ACHN (cell line): ENCODE measurements at regions not wholly inside any gene's neighbourhood (a gene's known extent, or its start where the extent isn't known, plus 50 kb on each side); places are given as distances from the start of the nearest gene placed in this dataset.
A peak's percentile ranks its signal among the peaks of the same experiment; 100 is the strongest.

Source experiments
- DNase-seq: peaks from one replicate; pipeline ENCODE4 v3.0.0-alpha.2; 2015
- in situ Hi-C: cut with HindIII; loops from 2 replicates; pipeline ENCODE4 v1.10.0; 2017; ENCODE audit warnings: low sequenced_read_pairs, low pct_ligation_motif_present, low pct_unique_long_range_greater_than_20kb

- in situ Hi-C loops, result no loop called here
- no peak for DNase-seq
These were observed 371.6 kb upstream of the OBI1 start for GRCh38 chr13:79030513-79030912.

DNA sequence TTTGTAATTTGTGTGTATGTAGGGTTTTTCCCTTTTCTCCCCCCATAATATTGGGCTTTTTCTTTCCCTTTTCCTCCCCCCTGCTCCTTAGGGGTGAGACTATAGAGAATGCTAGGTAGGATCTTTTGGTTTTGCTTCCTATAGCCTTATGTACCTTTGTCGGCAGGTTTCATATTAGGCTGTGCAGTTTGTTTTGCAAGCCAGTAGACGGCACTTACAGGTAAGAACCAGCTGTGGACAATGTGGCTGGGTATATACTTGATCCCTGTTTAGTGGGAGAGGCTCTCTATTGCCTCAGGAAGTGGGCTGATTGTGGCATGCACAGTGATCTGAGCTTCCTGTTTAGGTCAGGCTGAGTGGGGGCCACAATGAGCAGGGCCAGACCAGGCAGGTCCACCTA lies 359.2 kb upstream of the OBI1 start:
- DNase-seq, result no peak

DNA sequence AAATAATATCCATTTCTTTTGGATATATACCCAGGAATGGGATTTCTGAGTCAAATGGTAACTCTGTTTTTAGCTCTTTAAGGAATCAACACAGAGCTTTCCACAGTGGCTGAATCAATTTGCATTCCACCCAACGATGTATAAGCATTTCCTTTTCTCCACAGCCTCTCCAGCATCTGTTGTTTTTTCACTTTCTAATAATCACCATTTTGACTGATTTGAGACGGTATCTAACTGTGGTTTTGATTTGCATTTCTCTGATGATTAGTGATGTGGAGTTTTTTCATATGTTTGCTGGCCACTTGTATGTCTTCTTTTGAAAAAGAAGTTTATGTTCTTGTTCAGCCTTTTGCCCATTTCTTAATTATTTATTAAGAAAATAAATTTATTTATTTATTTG lies 352.2 kb upstream of the OBI1 start:
- in situ Hi-C loops, result no loop called here
- DNase-seq, result no peak

More for the DNA sequence above, 359.2 kb upstream of the OBI1 start:
- in situ Hi-C loops, result no loop called here

DNA sequence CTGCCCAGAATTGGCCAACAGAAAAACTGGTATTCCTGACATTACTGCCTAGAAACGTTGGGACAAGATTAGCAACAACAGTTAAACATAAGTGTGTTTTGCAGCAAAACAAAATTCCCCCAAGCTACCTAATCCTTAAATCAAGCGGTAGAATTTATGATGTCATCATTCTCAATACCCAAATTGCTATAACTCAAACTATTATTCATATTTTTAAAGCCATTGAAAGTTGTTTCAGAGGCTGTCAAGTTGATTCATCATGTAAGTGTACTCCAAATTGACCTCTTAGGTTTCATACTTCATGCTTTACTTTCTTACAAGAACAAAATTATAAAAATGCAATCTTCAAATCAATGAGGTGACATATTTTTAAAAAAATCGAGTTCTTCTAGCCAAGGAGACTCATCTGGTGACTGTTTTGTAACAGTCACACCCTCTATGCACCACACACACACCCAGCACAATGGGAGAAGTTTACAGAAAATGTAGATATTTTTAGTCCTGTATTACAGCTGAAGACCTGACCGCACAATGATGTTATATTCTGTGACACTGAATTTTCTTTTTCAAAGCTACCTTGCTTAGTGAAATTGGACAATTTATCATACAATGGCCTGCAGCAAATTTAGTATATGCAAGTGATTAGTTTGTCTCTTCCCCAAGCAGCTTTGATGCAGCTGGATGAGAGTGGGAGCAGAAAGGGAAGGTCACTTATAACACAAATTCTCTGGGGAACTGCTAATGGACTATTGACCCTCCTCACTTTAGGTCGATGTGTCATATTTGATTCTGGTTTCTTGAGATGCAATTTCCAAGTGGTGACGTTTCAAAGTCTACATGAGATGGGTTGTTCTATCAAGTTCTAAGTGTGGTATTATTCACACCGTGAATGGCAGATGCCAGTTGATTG lies 345.3 kb upstream of the OBI1 start:
- in situ Hi-C loops, result no loop called here
- no peak for DNase-seq

GRCh38 chr13:78999494-78999893 lies 340.5 kb upstream of the OBI1 start:
- no peak for DNase-seq
- in situ Hi-C loops, result no loop called here

GRCh38 chr13:78998630-78999315 lies 339.8 kb upstream of the OBI1 start:
- no peak for DNase-seq
- in situ Hi-C loops, result no loop called here

DNA sequence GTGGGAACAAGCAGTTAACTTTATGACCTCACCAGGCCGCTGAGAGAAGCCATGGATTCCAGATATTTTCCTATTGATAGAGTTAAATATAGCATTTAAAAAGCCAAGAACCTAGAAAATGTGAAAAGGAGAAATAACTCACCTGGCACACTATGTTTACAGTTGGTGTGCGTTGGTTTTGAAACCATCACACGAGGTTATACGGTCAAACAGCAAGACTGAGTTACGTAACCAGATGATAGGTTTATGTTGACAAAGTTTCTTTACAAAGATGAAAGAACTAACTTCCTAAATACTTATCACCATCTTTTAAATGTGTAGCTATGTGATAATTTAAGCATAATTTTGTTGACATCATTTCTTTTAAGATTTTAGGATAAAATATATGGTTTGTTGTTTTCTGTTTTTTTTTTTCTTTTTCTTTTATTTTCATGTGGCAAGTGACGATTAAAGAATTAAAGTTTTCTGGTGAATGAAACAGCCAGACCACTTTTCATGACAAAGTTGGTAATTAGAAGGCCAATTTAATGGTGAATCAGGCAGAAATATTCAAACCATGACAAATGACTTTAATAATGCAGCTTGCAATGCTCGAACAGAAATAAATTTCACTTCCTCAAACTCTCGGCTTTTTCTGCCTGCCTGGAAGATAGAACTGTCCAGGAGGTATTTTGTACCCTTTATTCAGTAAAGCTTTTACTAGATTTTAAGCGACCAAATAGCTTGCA lies 339.1 kb upstream of the OBI1 start:
- in situ Hi-C loops, result no loop called here
- DNase-seq, result no peak

GRCh38 chr13:78993792-78994191 lies 334.8 kb upstream of the OBI1 start:
- no peak for DNase-seq
- in situ Hi-C loops, result no loop called here

GRCh38 chr13:78981913-78982312 lies 323.0 kb upstream of the OBI1 start:
- in situ Hi-C loops, result no loop called here

DNA sequence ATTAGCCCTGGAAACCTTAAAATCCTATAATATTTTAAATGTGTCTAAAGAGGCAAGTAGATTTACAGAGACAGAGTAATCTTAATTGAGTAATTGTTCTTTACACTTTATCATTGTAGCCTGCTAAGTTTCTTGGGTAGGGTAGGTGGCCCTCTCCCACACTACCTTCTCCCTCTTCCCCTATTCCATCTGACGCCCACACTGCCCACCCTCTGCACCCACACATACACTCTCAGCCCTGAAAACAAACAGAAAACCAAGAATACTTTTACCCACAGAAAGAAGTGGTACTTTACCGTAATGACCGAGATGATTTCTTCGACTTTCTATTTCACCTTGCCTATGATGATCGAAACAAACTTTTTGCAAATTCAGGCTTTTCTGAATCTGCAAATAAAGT lies 320.4 kb upstream of the OBI1 start:
- in situ Hi-C loops, result no loop called here
- DNase-seq, result no peak

More at GRCh38 chr13:78981913-78982312, 323.0 kb upstream of the OBI1 start:
- no peak for DNase-seq

GRCh38 chr13:78978381-78978998 lies 319.5 kb upstream of the OBI1 start:
- in situ Hi-C loops, result no loop called here

GRCh38 chr13:78977311-78977710 lies 318.4 kb upstream of the OBI1 start:
- in situ Hi-C loops, result no loop called here
- DNase-seq, result no peak

More at GRCh38 chr13:78978381-78978998, 319.5 kb upstream of the OBI1 start:
- peak; percentile 51 for DNase-seq

DNA sequence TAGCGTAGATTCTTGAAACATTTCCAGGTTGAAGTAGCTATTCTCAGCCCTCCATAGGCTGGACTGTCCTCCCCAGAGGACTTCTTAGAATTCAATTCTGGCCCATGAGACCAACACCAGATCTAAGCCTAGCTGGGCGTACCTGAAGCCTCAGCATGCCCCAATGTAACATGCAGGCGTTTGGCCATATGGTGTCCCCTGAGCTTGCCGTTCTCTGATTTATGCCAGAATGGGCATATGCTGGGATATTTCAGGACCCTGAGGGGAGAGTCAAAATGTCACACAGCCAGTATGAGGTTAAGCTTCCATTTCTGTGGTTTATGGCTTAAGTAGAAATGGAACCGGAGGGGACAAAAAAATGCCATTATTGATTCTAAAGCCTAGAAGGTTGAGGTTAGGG lies 317.7 kb upstream of the OBI1 start:
- DNase-seq, result no peak
- in situ Hi-C loops, result no loop called here

- in situ Hi-C loops, result no loop called here
- no peak for DNase-seq
These were observed 313.6 kb upstream of the OBI1 start for GRCh38 chr13:78972561-78972960.

DNA sequence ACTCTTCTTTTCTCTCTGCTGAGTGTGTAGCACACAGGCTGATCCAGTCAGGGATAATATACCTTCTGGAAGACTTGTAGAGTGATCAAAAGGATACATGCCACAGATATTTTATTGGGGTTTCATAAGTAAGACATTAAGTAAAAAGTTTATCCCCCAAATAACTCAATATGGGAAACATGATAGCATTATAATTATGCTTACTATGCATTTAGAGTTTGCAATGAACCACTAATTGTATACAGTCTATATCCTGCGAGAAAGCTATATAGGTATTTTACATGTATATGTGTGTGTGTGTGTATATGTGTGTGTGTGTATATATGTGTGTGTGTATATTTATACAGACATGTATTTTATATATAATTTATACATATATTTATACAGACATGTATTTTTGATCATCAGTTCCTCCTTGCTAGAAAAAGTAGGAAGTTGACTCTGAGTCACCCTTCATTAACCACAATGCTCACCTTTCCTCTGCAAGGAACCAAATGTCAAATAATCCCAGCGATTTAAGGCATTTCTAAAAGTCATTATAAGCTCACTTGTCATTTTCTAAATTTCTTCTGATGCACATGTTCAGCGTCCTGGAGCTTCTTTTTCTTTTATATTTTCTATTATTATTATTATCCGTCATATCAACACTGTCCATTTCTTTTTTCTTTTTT lies 312.5 kb upstream of the OBI1 start:
- DNase-seq, result no peak
- in situ Hi-C loops, result no loop called here

DNA sequence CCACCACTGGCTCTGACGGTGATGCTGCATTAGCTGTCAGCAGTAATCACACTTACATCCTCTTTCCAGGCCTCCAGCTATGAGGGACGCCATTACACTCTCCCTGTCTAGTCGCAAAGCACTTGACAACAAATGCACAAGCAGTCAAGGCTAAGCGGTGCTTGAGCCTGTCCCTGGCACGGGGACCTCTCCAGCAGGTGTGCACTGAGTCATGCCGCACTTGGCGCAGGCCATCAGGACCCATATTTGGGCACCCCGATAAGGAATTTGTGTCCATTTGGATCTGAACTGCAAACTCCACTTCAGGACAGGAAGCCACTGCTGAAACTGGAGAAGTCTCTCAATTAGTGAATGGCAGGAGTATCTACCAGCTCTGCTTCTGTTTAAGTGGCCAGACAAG lies 301.9 kb upstream of the OBI1 start:
- no peak for DNase-seq

GRCh38 chr13:78958006-78958405 lies 299.1 kb upstream of the OBI1 start:
- in situ Hi-C loops, result no loop called here
- DNase-seq, result no peak

More for the DNA sequence above, 301.9 kb upstream of the OBI1 start:
- in situ Hi-C loops, result no loop called here

DNA sequence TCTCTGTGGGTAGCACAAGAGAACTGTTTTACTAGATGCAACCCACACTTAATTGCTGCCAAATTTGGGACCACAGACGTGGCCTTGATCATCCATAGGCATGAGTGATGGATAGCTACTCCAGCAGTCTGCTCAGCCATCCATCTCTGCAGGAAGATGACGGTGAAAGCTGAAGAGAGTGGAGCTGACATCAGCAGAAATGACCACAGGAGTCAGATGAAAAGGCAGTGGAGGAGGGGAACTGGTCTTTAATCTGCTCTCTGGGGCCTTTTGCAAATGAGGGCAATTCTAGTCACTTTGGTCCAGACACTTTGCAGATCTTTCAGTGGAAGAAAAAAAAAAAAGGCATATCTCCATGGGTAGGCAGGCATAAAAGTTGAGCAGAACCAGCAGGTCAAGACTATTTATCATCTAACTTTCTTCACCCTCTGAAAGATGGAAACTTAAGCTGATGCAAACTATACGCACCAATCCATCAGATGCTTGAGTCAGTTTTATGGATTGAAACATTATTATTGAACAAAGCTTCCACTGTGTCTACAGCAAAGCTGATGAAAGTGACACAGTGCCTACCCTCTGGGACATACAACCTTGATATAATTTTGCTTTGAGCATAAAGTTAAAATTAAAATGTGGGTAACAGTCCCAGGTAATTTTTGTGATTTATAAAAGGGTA lies 281.6 kb upstream of the OBI1 start:
- DNase-seq, result no peak
- in situ Hi-C loops, result no loop called here
